SU-DHL-6 (cell line): ENCODE measurements at regions not wholly inside any gene's neighbourhood (a gene's known extent, or its start where the extent isn't known, plus 50 kb on each side); places are given as distances from the start of the nearest gene placed in this dataset.

Experiments
- CTCF ChIP-seq: fragments of 200-600 bp; sonication (generic); IDR thresholded peaks from one replicate; pipeline ENCODE4 v1.5.1; 2017; ENCODE audit warnings: antibody characterized with exemption, mild to moderate bottlenecking, low read length, moderate library complexity; ENCODE audit not compliant: insufficient read depth, poor library complexity, severe bottlenecking
- EZH2phosphoT487 ChIP-seq: fragments of 200-600 bp; sonication (generic), shearing (Covaris generic); conservative IDR thresholded peaks from 2 replicates; pipeline ENCODE4 v1.6.1; 2018; ENCODE audit warnings: mild to moderate bottlenecking, antibody characterized with exemption, low read length, moderate library complexity, mixed read lengths

- TF ChIP-seq CTCF (no peak), EZH2phosphoT487 (no peak)
These were observed 51.2 kb upstream of the CDK13 start for GRCh38 chr7:39898867-39899266.
